ENCODE measurements at regions not wholly inside any gene's neighbourhood (a gene's known extent, or its start where the extent isn't known, plus 50 kb on each side); places are given as distances from the start of the nearest gene placed in this dataset.

GRCh38 chr2:184186436-184186835 is 411.9 kb upstream of the ZNF804A start:
- TF ChIP-seq SIN3A (IDR thresholded peaks at IDR 0.05; ENCODE audit: low read depth) (no peak), CTCF (IDR thresholded peaks at IDR 0.05 in 2 of 3, conservative IDR thresholded peaks at IDR 0.05 in 1 of 3; ENCODE audit: borderline replicate concordance in 1 of 3, insufficient read depth in 1 of 3, low read depth in 2 of 3, low read length in 2 of 3) (no peak), JUND (IDR thresholded peaks at IDR 0.05) (no peak), ZFX (IDR thresholded peaks at IDR 0.05) (no peak), YY1 (IDR thresholded peaks at IDR 0.05; ENCODE audit: extremely low read depth, insufficient replicate concordance, low read depth, low read length) (no peak)
